ENCODE measurements at regions not wholly inside any gene's neighbourhood (a gene's known extent, or its start where the extent isn't known, plus 50 kb on each side); places are given as distances from the start of the nearest gene placed in this dataset.
"Not testable (repeated sequence)": the region's sequence is repeated elsewhere in the genome, so short reads cannot be mapped to it uniquely, and the experiment has no call there.

DNA sequence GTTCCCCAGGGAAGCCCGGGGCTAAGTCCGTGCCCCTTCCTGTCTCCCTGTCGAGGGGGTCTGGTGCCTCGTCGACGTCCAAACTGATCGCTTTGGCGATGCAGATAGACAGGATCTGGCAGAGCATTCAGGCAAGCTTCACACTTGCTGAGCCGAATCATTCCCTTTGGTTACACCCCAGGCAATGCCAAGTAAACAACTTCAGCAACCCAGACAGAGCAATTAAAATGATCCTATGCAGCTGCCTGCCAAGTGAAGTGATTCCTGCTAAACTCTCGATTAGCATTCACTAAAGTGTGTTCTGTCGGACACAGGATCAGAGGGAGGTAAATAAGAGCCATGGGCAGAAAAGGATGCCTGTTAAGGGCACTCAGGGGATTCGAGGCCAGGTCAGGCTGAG is 108.2 kb upstream of the RAB12 start:
- no peak for DNase-seq

DNA sequence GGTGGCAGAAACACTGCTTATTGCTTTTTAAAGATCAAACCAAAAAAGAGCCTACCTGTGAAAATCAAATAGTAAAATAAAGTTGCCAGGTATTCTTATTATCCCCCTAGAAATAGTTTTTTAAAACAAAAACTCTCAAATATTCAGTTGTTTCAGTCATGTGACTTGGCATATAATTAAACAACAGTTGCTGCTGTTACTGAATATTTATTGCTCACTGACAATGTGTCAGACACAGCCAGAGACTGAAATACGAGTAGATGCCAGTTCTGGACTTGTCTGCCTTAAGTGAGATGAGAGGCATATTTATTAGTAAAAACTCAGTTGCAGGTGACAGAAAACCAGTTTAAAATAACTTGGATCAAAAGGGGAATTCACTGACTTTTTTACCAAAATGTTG is 106.0 kb upstream of the RAB12 start:
- no peak for DNase-seq

DNA sequence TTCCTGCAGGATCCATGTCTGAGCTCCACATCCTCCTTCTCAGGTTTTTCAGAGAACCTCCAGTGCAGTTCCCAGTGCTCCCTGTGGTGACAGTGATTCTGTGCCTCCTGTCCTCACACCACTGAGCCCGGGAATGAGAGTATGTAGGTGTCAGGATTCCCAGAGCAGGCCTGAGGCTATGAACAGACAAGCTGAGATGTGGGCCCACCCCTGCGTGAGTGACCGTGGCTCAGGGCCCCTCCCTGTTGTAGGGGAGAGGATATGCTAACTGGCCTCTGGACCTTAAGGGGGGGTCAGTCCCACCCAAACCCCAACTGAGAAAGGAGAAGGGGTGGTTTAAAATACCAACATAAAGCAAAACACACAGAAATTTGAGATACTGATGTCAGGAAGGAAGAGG is 104.8 kb upstream of the RAB12 start:
- no peak for DNase-seq

DNA sequence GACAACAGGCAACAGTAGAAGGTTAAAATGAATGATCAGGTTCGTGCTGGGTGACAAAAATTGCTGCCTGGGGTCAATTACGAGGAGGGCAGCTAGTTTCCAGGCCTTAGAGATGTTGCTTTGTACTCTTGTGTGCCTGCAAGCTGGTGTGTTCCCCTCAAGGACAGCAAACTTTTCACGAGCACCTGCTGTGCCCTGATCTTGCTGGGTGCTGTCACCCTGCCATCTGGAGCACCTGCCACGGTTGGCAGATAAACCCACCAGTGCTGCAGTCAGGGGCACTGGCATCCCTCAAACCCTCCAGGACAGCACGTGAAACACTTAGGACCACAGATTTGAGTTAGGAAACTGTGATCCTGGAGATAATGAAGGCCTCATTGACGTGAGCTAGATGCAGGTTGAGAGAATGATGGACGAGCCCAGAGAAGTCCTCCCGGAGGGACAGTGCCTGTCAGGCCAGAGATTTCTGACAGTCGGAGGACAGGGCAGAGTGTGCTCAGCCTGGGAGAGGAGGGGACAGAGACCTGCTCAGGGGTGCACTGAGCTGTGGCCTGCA is 104.3 kb upstream of the RAB12 start:
- DNase-seq: no peak

DNA sequence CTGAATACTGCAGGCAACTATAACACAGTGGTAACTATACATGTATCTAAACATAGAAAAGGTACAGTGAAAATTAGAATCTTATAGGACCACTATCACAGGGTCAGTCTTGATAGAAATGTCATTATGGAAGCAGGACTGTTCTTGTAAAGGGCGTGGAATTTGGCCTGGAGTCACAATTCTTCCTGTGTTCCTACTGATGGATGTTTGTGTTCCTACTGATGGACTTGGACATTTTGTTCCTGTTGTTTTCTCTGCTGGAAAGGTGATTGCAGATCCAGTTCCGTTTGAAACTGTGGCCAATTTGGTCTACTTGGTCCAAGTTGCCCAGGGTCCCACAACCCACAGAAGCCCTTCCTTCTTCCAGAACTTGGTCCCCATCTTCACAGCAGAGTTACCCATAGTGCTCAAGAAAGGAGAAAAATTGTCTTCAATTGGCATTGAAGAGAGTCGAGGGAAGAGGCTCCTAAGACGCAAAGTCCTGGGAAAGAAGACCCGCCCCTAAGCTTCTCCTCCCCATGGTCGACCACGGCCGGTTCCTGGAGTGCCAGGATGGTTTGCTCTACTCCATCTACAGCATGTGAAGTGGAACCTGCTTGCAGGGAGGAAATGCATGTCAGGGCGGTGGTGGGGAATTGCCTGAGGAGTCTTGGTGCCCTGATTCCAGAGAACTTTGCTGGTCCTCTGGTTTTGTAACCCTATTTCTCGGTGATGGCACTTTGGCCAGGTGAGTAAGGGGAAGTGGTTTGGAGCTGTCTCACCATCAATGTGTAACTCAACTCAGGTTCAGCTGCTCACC is 102.8 kb upstream of the RAB12 start:
- DNase-seq: no peak

DNA sequence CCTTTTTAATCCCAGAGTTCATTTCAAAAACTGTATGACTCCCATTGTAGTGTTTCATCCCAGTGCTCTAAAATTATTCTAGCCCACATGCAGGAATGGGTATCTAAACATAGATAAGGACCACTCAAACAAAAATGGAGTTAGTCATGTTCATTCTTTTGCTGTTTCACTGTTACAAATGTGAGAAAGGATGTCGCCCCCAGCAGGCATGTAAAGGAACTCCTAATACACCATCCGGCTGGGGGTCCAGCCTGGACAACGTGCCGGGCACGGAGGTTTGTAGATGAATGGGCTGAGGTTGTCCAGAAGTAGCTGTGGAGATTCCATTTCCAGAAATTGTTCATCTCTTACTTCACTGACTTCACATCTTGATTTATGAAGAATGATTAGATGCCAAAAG is 101.9 kb upstream of the RAB12 start:
- no peak for DNase-seq

DNA sequence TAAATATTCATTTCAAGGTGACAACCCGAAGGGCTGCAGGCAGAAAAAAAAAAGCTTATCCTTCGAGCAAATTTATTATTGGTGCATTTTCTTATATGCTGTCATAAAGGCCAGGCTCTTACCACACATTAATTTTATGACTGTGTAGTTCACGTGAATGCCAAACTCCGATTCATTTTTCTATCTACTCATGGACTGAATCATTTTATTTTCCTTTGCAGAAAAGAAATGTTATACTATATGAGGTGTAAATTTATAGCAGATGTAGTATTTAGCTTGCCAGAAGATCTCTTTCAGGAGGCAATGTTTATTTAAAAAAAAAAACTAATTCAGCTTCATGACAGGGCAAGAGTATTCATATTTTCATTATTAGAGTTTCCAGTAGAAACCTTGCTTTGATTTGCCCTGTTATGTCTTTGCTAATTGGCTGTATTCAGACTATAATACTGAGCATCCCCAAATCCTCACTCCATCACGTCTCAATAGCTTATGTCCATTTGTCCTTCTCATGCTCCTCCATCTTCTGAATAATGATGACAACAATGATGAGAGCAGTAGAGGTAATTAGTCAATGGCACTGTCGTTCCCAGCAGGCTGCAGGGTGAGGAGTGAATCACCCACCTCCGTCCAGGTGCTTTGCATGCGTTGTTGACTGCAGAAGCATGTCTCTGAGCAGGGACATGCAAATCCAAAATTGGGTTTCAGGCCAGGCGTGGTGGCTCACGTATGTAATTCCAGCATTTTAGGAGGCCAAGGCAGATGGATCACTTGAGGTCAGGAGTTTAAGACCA is 101.1 kb upstream of the RAB12 start:
- DNase-seq: no peak

DNA sequence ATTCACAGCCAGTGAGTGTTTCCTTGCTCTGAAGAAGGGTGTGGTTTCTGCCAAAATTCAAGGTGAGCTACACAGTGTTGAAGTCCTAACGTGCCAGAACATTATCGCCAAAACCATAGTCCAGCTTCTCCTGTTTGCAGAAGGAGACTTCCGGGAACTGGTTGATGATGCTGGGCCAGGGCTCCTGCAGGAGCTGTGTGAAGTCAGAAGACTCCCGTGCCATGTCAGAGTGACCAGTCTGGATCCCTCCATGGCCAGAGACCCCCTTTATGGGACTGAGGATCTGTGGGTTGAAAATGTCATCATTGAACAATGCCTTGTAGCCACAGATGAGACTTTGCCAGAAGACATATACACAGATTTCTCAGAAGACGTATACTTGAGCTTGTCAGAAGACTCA is 96.0 kb upstream of the RAB12 start:
- no peak for DNase-seq

DNA sequence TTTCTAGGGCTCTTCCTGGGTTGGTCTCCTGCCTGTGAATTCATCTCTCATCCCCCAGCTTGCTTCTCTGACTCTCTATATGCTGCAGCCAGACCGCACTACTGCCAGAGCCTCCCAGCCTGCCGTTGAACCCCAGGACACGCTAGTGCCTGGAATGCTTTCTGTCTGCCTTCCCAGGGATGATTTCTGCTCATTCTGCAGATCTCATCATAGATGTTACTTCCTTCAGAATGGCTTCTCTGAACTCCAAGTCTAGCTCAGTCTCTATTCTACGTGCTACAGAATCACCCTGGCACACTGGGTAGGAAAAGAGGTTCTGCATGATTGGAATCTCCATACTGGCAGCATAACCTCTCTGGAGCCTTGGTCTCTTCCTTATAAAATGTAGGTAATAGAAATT is 94.8 kb upstream of the RAB12 start:
- DNase-seq: no peak

DNA sequence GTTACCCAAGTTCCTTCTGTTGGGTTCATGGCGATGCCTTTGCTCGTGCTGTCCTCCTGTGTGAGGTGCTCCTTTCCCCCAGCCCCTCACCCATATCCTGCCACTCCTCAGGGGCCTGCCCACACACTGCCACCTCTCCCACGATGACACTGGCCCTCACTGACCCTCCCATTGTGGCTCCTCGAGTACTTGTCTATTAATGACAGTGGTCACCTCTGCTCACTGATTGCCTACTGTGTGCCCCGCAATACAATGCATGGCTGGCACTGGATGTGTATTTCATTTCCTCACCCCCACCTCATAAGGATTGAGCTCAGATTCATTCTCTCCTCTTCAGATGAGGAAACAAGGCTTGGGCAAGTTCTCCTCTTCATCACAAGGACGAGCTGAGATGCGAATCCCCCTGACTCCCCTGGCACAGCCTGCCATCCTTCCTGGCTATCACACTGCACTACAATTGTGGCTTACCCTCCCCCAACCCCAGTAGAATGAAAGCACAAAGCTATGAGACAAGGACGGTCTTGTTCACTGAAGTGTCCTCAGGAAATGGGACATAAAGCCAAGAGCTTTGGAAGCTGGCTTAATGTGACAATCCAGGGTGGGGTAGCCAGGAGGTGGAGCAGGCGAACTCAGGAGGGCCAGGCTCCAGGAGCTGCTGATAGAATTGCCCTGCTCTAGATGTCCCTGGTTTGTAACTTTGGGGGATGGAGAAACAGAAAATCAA is 93.9 kb upstream of the RAB12 start:
- DNase-seq: no peak

DNA sequence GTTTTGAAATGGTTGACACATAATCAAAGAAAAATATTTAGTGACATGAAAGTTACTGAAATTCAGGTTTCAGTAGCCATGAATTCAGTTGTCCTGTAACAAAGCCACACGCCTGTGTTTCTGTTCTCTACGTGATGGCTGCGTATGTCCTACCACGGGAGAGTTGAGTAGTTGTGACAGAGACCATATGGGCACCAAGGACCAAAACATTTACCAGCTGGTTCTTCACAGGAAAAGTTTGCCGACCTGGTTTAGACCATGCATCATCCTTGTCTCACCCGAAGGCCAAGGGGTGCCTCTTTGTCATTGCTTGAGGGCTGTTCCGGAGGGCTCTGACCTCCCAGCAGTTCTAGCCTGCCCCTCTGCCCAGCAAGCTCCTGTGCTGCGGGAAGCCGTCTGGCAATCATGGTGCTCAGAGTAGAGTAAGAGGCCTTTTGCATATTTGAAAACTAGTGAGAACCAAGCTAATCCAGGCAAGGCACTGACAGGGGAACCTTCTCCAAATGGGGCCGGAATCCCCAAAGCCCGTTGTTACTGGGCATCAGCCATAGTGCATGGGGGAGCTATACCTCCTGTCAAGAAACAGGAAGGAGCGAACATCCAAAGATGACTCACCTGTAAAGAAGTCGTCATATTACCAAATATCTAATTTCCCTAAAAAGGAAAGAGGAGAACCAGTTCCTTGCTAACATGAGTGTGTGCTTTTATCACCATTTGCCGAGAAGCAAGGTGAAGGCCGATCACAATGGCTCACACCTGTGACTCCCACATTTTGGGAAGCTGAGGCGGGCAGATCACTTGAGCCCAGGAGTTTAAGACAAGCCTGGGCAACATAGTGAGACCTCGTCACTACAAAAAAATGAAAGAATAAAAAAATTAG is 92.6 kb upstream of the RAB12 start:
- DNase-seq: no peak

DNA sequence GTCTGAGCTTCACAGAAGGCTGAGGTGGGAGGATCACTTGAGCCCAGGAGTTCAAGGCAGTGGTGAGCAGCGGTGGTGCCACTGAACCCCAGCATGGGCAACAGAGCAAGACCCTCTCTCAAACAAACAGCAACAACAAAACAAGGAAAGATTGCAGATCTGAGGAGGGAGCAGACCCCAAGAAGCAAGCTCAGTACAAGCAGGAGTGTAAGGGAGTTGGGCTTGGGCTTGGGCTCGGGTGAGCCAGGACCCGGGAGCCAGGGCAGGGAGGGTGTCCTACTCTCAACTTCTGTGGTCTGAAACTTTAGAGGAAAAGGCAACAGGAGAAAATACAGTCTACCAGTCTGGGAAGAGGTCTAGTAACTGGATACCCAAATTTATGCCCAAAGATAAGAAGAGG is 92.0 kb upstream of the RAB12 start:
- DNase-seq: no peak

DNA sequence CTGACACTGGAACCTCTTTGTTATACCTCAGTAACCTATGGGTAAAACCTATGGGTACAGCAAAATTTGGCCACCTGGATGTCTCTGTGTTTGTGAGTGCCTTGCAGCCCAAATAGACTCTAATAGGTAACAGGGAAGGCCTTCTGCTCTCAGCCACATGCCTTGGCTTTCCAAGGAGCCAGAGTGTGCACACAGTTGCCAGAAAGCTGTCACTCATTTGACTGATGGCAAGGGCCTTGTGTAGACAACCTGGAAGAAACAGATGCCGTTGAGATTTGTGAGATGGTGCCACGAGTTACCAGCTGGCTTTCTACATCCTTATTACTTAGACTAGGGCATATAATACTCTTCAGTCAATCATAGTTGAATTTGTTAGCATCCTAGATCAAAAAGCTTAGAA is 90.1 kb upstream of the RAB12 start:
- no peak for DNase-seq

DNA sequence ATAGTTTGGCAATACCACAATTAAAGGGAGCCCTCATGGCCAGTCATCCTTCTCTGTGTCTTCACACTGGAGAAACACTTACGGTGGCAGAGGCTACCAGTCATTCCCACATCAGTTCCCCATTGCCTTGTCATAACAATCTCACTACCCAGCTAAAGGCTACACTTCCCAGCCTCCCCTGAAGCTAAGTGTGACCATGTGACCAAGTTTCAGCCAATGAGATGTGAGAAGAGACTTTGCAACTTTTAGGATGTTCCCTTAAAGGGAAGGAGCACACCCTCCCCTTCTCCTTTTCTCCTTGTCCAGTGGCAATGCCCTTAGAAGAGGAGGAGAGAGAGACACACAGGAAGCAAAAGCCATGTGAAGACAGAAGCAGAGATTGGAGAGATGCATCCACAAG is 89.0 kb upstream of the RAB12 start:
- no peak for DNase-seq

DNA sequence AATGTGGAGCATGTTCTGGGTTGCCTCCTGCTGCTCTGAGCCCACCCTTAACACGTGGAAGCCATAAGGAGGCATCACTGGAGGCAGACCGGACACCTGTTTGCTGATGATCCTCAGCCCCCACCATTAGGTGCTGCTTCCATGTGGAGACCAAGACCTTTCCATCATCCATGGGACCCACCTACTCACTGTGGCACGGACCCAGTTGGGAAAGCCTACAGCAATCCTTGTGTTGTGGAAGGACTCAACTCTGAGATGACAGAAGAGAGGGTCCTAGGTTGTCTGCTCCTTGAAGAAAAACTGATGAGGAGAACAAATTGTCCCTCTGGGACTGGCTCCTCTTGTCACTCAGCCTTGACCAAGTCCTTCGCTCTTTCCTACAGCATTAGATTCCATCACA is 86.5 kb upstream of the RAB12 start:
- DNase-seq: no peak

DNA sequence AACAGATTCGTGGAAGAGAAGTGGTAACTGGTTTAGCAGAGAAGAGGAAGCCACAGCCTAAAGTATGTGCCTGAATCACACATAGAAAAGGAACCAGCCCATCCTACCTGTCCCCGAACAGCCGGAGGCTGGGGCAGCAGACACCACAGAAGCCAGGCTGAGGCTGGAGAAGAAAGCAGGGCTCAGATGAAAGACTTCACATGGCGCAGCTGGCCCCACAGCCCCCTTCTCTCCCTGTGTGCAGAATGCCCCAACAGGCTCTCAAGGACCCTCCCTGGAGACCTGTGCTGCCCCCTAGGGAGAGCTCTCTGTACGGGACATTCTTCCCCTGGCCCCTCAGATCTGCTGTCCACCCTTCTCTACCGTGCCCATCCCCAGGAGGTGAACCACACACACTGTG is 83.5 kb upstream of the RAB12 start:
- DNase-seq: no peak

DNA sequence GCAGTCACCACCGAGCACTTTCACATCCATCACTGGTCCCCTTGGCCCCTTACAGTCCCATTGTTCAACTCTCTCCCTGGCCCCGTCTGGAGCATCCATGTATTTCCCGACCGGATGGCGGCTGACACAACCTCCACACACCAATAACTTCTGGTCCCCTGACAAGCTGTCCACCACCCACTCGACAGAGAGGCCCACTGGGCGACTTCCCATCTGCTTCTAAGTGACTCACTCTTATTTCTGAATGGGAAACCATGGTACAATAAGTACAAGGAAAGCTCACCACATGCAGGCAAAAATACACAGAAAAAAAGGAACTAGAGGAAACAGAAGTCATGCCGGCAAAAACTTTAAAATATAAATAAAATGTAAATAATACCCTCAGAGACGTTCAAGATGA is 82.9 kb upstream of the RAB12 start:
- DNase-seq: no peak

DNA sequence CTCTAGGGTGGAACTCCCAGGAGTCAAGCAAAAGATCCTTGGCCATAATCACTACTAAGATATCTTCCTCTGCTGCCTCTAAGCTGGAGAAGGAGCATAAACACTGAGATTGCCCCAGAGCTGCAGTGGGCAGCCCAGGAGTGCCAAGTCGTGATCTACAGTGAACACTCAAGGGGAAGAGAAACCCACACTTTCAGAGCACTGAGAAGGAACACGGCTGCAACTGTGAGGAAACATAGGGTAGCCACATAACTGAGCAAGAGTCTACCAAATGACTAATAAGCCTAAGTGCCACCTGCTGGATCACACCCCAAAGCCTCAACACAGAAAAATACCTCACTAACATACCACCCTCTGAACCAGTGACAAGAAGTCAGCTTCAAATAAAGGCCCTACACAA is 79.6 kb upstream of the RAB12 start:
- DNase-seq: no peak

DNA sequence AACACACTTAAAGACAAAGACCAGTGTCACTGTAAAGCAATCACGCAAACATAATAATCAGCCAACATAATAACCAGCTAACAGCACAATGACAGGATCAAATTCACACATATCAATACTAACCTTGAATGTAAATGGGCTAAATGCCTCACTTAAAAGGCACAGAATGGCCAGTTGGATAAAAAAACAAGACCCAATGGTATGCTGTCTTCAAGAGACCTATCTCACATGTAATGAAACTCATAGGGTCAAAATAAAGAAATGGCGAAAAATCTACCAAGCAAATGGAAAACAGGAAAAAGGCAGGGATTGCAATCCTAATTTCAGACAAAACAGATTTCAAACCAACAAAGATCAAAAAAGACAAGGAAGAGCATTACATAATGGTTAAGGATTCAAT is 78.2 kb upstream of the RAB12 start:
- DNase-seq: not testable (repeated sequence)

DNA sequence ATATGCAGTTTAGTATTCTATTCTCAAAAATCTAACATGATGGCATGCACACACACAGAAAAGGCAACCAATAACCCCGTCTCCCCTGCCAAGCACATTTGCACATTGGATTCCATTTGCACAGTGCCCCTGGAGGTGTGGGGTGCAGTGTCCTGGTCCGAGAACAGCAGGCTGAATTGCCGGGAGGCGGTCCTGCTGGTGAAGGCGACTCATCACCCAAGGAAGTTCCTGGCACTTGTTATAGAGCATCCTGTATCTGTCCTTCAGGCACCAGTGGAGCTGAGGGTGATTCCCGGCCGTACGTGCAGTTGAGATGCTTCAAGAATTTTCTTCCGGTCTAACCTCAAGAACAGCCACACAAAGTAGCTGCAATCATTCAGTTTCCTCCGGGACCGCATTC is 73.0 kb upstream of the RAB12 start:
- no peak for DNase-seq

DNA sequence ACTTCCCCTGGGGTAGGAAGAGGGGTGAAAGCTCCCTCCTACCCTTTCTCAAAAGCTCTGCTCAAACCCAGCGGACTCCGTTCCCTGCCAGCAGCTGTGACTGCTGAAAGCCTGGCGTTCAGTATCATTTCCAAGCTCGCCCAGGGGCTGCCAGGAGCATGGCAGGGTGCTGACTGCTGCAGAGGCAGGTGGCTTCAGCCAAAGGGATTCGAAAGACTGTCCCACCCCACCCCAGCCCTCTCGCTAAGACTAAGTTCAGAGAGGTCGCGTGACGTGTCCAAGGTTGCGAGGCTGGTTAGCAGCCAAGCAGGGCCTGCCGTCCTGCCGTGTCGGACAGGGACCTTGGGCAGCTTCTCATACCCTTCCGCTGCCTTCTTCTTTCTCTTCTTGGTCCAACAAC is 72.3 kb upstream of the RAB12 start:
- DNase-seq: no peak

DNA sequence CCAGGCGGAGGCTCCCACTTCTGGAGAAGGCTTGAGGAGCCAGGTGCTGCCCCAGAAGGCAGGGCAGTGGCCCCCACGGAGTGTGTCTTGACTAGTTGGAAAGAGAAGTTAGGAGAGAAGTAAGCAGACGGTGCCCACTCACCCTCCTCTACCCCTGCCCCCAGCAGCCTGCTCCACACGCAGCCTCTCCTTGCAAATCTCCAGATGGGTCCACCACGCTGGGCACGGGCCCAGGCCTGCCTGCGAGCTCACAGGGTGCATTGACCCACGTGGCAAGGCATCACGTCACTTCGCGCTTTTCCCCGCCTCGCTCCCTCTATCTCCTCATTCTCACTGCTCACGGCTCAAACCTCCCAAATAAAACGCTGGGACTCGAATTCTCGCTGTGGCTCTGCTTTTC is 71.8 kb upstream of the RAB12 start:
- no peak for DNase-seq

DNA sequence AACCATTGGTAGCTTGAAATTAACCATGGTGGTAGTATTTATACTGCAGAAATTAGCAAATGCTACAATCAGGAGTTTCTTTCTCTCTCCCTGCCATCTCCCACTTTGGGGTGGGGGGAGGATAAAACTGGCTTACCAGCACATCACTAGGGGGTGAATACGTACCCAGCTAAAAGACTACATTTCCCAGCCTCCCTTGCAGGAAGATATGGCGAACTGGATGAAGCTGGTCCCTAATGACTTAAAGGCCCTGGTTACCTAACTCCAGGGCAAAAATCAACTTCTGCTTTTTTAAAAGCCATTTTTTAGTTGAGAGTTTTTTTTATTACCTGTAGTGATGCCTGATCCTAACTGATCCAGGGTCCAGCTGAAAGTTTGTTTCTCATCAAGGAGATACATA is 70.3 kb upstream of the RAB12 start:
- no peak for DNase-seq
